Dermis microvascular lymphatic vessel endothelial cell (primary cell): ENCODE measurements at regions not wholly inside any gene's neighbourhood (a gene's known extent, or its start where the extent isn't known, plus 50 kb on each side); places are given as distances from the start of the nearest gene placed in this dataset.
A peak's percentile ranks its signal among the peaks of the same experiment; 100 is the strongest.

Source experiments
- DNase-seq, 2 donors: peaks; one replicate each; pipeline versions ENCODE4 v3.0.0 to v3.0.0-alpha.2; 2010; ENCODE audit warnings: low read depth in 2 of 2

- DNase-seq: no peak
These were observed 128.5 kb upstream of the GSE1 start for GRCh38 chr16:85484347-85485300.

DNA sequence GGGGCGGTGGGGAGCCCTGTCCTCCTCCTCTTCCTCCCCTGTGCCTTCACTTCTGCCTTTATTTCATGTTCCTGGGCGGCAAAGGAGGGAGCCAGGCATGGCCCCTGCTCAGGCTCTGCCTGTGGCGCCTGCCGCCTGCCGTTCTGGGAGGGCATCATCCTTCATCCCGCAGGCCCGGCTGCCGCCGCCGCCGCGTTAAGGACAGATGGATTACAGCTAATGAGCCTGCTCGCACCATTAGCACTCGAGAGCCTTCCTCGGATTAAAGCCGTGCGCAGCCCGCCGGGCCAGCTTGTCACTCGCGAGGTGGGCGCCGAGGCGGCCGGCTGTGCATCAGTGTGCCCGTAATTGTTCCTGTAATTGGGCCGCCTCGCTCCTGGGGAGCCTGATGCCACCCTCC lies 127.7 kb upstream of the GSE1 start:
- DNase-seq: no peak

GRCh38 chr16:85486256-85486915 lies 126.7 kb upstream of the GSE1 start:
- DNase-seq: no peak

DNA sequence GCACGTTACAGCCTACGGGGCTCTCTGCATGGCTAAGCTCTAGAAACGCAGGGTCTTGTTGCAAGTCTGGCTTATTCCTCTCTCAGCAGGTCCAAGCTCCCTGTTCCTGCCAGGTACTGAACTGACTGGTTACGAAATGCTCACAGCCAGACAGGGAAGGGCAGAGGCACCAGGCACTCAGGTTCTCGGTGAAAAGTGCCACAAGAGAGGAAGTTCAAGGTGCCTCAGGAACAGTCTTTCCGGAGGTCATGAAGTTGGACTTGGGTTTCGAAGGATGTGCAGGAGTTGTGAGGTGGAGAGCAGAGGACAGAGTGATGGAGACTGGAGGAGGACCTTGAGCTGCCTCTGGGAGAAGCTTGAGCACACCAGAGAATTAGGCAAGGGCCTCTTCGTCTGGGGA lies 124.7 kb upstream of the GSE1 start:
- DNase-seq: no peak

DNA sequence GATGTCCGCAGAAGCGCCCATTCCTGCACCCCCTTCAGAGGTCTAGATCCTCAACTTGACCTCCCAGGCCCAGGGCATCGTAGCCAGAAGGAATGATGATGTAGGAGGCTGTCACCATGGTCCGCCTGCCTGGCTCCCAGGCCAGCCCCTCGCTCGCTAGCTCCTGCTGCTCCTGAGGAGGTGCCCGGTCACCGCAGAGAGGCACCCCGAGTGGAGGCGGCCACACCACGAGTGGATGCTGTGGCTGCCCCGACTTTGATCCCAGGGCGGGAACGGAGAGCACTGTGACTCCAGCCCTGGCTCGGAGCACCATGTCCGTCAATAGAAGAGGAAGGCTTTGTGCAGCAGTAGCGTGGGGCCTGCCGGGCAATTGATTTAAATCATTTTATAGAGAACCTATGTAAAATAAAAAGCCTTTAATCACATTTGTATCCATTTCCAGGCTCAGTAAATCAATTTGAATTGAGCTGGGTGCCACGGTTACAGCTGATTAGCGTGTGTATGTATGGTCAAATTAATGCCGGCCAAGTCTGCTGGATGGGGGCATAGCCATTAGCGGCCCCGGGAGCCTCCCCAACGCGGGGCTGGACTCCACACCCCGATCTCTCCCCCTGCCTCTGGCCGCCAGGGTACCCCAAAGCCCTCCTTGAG lies 122.6 kb upstream of the GSE1 start:
- no peak for DNase-seq

DNA sequence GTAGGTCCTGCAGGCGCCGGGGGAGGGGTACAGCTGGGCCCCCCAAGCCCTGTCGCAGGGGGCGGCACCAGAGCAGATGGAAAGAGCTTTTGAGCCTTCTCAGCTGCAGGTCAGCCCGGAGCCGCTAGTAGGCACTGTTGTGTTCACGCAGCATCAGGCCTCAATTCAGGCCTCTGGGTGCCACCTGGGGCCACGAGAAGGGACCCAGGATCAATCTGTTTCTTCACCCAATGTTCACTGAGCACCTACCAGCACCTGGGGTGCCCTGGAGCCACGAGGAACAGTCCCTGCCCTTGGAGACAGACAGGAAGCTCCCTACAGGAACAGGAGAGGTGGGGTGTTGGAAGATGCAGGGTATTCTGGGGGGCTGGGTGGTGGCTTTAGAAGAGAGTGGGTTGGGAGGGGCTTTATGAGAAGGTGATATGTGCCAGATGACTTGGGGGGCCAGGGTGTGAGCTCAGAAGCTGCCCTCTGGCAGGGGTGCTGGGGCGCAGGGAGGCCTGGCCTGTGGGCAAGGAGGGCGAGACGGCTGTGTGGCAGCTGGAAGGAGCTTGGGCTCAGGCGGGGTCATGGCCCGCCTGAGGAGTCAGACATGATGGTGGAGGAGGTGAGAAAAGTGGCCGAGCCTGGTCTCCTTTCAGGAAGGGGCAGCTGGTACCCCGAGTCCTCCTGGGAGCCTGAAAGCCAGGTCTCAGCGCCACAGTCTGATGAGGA lies 121.9 kb upstream of the GSE1 start:
- no peak for DNase-seq

GRCh38 chr16:85491798-85492294 lies 121.3 kb upstream of the GSE1 start:
- DNase-seq: no peak

DNA sequence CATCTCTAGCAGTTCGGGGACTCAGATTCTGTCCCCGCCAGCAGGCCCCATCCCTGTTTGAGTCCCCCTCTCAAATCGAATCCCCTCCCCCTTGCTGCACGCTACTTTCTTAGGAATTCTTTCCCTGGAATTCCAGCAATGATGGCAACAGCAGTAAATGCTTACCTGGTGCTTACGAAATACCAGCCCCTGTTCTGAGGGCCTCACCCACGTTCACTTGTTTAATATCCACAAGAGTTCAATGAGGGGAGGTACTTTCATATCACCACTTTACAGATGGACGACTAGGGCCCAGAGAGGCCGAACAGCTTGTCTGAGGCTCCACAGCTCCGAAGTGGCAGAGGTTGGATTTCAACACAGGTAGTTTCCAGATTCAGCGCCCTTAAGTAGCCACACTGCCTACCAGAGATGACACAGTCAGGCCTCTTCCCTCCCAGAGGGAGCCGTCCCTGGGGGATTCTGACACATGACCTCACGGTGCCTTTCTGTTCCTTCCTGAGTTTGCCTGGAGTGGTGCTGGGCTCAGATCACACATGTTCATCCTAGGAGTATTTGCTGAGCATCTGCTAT lies 120.7 kb upstream of the GSE1 start:
- DNase-seq: no peak

GRCh38 chr16:85494315-85494714 lies 118.8 kb upstream of the GSE1 start:
- DNase-seq: no peak

DNA sequence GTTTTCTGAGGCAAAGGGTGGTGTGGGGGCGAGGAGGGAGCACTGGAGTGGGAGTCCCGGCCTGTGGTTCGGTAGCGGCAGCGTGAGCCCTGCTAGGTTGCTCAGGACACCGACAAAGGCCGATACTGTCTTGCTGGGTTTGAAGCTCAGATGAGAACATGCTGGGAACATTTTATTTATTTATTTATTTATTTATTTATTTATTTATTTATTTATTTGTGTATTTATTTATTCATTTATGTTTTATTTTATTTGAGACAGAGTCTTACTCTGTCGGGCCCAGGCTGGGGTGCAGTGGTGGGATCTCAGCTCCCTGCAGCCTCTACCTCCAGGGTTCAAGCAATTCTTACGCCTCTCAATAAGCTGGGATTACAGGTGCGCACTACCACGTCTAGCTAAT lies 117.9 kb upstream of the GSE1 start:
- no peak for DNase-seq

GRCh38 chr16:85495823-85496538 lies 117.1 kb upstream of the GSE1 start:
- DNase-seq: no peak

- DNase-seq: no peak
These were observed 115.4 kb upstream of the GSE1 start for GRCh38 chr16:85497622-85498314.

GRCh38 chr16:85498607-85499006 lies 114.5 kb upstream of the GSE1 start:
- DNase-seq: no peak

- DNase-seq: no peak
These were observed 112.9 kb upstream of the GSE1 start for GRCh38 chr16:85500220-85500619.

DNA sequence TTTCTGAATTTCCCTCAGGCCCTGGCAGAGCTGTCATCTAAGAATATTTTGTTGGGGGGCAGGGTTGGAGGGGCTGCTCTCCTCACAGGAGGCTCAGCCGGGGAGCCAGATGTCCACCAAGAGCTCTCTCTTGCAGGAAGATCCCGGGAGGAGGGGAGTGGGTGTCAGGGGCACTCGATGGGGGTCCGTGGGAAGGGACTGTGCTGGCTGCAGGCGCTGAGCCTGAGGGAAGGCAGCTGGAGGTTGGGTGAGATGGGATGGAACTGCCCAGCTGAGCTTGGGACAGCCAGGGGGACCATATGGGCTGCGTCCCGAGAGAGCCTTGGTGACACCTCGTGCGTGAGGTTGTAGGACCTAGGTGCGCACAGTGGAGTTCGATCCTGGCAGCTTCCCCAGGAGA lies 111.2 kb upstream of the GSE1 start:
- no peak for DNase-seq

DNA sequence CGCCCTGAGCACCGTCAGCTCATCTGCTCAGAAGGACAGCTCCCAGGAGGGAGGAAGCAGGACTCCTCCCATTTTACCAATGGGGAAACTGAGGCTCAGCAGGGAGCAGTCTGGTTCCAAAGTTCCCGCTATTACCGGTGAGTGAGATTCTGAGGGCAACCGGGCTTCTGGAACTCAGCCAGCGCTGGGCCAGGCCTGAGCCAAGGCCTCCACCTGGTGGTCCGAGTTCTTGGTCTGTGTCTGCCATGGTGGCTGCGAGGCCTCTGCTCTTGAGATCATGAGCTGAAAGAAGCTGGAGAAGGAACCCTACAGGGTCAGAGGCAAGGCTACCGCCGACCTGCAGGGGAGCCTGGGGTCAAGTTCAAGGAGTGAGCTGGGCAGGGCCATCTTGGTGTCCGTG lies 110.8 kb upstream of the GSE1 start:
- no peak for DNase-seq

DNA sequence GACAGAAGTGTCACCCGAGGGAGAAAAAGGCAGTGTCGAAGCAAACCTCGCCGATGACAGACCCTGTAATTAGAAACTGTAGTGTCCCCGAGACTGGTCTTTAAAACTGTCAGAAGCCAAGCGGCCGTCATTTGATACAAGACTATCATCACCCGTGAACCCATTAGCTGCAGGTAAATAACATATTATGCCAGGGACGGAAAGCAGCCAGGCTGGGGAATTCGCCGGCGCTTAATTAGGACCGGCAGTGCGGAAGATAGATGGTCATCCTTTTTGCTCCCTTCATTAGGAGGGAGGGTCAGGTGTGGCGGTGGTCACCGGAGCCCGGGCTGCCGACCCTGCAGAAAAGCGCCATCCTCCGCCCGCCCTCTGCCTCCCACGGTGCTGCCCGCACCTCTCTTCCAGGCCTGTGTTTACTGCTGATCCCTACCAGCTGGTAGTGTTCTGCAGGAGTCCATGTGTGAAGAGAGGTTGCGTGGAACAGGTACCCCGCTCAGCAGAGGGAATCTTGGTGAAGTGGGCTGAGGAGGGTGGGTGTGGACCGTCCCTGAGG lies 109.4 kb upstream of the GSE1 start:
- DNase-seq: no peak

DNA sequence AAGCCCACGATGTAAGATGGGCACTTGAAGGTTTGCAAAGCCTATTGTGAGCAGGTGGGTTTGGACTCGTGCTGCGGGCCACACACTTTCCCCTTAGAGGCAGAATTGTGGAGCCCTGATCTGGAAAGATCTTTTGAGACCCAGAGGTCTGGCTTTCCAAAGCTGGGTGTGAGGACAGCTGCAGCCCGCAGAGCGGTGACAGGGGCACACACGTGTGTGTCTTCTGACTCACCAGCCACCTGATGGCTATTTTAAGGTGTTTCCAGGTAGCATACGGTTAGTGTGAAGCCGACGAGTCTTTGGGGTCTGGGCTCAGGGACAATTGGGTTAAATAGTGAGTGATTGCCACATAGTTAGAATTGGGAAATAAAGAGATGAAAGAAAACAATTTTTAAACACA lies 108.9 kb upstream of the GSE1 start:
- no peak for DNase-seq

DNA sequence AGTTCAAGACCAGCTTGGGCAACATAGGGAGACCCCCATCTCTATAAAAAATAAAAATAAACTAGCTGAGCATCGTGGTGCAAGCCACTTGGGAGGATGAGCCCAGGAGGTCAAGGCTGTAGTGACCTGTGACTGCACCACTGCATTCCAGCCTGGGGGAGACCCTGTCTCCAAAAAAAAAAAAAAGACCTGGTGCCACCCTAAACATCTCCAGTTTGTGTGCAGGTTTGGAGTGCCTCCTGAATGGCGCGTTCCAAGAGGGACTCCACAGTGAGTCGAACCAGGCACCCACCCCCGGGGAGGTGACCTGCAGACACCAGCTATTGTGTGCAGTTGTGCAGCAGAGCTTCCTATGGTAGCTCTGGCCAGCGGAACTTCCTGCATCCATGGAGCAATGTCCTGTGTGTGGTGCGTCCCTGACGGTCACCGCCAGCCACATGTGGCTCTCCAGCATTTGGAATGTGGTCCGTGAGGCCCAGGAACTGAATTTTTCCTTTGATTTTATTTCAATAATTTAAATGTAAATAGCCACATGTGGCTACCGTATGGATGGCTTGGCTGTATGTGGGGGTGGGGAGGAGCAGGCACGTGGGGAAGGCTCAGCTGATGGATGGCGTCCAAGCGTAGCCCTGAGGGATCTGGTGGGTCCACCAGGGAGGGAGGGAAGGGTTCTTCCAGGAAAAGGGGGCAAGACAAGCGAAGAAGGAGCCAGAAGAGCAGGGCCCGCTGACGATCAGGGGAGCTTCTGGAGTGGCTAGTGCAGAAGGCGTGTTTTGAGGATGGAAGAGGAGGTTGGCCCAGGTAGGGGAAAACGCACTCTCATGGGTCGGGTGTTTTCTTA lies 107.1 kb upstream of the GSE1 start:
- peak; percentile 24 to 54 for DNase-seq
